ENCODE measurements at regions not wholly inside any gene's neighbourhood (a gene's known extent, or its start where the extent isn't known, plus 50 kb on each side); places are given as distances from the start of the nearest gene placed in this dataset.
"Not testable (repeated sequence)": the region's sequence is repeated elsewhere in the genome, so short reads cannot be mapped to it uniquely, and the experiment has no call there.

DNA sequence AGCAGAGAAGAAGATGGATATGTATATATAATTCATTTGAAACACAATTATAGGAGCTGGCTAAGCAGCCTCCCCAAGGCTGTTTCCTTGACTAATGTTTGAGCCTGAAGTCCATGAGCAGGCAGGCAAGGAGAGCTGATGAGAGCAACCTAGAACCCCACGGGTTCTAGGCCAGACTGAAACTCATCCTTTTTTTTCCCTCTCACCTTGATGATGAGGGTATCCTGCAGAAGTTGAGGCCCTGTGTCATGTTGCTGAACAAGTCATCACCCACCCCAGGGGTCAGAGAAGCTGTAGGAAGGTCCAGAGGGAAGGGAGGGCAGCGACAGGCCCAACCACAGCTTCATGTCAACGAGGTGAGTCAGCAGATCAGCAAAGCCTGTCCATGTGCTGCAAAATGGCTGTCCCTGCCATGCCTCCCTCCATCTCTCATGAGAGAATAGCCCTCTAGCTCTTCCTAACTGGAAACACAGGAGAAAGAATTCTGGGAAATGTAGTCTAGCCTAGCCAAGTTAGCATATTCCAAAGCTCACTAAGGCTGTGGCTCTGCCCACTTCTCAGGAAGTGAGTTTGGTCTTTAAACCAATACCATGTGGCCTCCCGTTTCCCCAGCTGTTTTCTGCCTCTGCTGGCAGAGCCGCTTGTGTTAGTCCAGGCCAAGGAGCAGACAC is 91.3 kb upstream of the DTNBP1 start:
- no peak for DNase-seq

DNA sequence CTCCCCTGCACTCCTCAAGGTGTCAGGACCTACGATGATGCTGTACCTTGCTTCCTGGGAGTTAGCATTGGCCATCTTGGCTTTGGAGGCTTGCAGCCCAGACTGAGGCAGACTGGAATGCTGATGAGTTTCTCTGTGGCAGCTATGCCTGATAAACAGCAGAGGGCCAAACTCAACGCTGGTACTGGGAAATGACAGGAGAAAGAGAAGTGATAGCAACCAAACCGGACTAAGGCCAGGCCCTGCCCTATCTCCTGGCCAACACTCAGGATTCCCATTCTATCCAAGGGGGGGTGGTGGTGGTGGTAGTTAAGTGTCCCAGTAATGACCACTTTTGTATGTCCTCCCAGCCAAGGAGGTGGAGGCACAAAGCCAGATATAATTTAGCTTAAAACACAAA is 90.0 kb upstream of the DTNBP1 start:
- no peak for DNase-seq

DNA sequence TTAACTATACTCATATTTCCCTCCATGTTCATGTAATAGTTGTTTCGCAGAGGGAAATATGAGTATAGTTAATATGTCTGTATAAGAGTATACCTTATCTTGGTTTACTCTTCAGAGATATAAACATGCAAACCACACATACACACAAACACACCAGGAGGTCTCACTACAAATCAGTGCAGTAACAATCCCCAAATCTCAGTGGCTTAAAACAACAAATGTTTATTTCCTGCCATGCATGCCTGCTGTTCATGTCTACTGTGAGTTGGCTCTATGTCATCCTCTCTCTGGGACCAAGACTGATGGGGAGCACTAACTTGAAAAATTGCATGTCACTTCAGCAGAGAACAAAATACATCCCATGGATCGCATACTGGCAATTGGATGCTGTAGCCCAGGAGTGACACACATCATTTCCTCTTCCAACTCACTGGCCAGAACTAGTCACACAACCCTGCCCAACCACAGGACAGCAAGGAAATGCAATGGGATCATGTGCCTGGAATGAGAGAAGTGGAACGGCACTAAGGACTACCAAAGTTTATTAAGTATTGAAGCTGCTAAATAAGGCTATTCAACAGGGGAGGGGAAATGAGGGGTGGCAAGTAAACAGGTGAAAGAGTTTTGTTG is 89.0 kb upstream of the DTNBP1 start:
- no peak for DNase-seq

DNA sequence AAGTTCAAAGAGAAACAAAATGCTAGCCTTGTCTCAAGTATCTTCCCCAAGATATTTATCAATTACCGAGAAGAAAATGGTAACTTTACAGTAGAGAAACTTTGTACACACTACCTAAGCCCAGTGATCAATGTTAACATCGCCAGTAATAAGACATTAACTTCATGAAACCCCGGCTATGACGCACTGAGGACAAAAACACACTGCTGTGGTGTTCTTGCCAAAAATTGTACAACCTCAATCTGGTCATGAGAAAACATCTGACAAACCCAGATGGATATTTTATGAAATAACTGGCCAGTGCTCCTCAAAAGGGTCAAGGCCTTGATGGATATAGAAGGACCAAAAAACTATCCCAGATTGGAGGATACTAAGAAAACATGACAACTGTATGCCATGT is 85.5 kb upstream of the DTNBP1 start:
- no peak for DNase-seq

DNA sequence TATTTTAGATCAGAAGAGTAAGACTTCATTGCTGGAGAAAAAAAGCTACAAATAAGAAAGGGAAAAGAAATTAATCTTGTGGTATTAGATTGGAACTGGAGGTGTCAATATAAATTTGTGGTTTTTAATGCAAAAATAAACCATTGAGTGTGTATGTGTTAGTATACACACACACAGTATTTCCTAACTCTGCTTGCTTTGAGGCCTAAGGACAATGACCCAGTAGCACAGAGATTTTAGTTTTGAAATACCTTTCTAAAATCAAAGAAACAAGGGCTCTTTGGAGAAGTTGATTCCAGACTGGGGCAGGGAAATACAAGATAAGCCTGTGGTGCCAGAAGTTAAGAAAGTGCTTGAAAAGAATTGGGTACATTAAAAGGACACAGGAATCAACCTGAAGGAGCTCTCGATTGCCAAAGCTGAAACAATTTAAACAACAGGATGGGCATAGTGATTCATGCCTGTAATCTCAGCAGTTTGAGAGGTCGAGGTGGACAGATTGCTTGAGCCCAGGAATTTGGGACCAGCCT is 84.6 kb upstream of the DTNBP1 start:
- DNase-seq: no peak

DNA sequence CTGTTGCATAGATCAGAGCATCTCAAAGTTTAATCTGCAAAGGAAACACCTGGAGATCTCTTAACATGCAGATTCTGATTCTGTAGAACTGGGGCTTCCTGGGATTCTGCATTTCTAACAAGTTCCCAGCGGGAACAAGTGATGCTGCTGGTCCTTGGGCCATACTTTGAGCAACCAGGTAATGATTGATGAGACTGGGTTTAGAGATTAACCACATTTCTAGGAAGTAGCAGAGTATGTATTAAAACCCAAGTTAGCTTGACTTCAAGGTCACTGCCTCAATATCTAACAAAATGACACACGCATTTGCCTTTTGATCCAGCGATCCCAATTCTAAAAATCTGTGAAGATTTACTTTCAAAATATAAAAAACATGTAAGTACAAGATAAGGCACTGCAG is 83.0 kb upstream of the DTNBP1 start:
- DNase-seq: no peak

DNA sequence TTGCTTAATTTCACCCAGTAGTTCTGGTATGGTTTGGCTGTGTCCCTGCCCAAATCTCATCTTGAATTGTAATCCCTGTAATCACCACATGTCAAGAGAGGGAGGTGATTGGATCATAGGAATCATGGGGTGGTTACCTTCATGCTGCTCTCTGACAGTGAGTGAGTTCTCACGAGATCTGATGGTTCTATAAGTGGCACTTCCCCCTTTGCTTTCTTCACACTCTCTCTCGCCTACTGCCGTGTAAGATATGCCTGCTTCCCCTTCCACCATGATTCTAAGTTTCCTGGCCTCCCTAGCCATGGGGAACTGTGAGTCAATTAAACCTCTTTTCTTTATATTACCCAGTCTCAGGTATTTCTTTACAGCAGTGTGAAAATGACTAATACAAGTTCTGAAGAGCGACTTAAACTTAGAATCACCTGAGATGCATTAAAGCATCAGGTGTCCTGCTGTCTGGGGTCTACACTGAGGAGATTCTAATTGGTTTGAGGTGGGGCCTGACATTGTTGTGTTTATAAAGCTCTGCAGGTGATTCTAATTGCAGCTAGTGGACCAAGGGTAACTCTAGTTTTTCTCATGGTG is 82.1 kb upstream of the DTNBP1 start:
- DNase-seq: no peak

DNA sequence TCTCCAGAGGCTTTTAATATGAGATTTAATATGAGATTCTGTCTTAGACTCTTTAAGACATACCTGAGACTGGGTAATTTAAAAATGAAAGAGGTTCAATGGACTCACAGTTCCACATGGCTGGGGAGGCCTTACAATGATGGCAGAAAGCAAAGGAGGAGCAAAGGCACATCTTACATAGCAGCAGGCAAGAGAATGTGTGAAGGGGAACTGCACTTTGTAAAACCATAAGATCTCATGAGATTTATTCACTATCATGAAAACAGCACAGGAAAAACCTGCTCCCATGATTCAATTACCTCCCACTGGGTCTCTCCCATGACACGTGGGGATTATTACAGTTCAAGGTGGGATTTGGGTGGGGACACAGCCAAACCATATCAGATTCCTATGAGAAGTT is 79.2 kb upstream of the DTNBP1 start:
- DNase-seq: not testable (repeated sequence)

DNA sequence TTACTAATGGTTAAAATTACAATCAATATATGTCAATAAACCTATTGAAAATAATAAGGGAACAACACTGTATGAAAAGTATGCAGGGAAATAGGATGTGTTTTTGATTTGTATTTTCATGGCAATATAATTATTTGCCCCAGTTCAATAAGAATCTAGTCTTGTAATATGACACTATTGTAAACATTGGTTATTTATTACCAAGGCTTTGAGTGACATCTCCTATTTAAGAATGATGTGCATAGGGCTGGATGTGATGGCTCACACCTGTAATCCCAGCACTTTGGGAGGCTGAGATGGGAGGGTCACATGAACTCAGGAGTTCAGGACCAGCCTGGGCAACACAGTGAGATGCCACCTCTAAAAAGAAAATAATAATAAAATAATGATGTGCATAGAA is 78.6 kb upstream of the DTNBP1 start:
- no peak for DNase-seq

DNA sequence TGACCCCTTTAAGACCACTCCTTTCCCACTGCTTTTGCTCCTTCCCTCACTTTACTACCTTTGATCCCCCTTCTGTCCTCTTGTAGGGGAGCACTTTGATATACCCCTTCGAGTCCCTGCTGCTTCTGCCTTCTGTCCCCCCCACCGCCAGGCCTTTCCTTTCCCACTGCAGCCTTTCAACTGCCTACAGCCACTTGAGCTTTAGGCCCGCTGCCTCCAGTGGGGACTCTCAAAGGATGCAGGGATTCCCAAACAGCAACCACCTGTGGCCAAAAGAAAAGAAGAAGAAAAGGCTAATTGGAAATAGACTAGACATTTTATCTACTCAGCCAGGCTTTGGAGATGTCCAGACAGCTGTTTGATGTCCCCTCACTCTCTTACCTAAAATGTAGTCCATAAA is 77.0 kb upstream of the DTNBP1 start:
- DNase-seq: no peak

DNA sequence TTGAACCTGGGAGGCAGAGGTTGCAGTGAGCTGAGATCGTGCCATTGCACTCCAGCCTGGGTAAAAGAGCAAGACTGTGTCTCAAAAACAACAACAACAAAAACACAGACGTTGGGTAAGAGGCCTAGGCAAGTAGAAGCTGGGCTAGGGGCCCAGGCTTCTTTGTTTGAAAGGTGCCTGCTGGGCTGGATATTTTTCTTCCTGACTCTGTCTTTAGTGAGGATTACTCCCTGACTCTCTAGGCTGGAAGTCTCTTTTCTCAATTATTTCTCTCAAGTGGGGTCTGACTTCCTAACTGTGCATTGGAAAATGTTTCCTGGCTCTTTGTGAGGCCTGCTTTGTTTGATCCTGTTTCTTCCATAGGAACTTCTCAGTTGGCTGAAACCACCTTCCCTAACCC is 76.5 kb upstream of the DTNBP1 start:
- no peak for DNase-seq

DNA sequence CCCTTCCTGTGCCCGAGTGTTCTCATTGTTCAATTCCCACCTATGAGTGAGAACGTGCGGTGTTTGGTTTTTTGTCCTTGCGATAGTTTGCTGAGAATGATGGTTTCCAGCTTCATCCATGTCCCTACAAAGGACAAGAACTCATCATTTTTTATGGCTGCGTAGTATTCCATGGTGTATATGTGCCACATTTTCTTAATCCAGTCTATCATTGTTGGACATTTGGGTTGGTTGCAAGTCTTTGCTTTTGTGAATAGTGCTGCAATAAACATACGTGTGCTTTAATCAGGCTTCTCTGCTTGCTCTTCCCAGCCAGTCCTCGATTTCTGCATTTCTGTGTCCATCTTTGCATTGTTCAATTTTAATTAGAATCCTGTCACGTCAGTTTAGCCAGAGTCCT is 75.4 kb upstream of the DTNBP1 start:
- not testable (repeated sequence) for DNase-seq

DNA sequence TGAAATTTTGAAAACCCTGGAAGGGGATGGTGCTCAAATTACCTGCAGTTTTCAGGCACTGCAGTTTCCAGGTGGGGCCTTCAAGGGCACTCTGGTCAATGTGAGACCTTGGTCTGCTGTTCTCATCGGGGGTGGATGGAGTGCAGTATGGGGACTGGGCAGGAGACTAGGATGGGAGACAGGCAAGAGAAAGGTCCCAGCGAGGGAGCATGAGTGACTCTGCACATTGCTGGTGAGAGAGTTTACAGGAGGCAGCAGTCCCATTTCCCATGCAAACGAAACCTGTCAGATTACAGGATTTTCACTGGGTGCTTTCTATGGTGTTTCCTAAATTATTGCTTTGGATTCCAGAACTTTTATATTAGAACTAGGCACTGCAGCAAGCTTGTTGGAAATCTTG is 73.5 kb upstream of the DTNBP1 start:
- no peak for DNase-seq

DNA sequence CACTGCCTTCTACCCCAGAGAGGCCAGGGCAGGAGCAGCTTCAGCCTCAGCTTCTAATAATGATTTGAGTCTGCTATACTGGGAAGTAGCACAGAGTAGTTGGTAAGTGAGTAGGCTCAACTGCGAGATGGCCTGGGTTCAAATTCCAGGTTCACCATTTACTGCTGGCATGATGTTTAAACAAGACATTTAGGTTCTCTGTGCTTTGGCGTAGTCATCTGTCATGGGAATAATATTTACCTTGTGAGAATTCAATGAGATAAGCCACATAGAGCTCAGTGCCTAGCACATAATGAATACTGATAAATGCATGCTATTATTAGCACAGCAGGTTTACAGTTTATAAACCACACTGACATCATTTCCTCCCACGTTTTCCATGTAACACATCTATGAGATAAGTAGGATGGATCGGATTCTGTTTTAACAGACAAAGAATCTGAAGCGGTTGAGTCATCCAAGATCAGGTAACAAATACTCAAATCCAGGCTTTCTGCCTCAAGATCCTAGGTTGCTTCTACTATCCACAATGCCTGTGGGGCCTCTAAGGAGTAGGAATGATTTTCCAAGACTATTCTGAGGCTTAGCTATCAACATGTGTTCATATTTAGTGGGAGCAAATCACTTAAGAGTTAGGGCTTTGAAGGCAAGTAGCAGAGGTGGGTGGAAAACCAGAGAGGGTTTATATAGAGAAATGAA is 72.9 kb upstream of the DTNBP1 start:
- no peak for DNase-seq

DNA sequence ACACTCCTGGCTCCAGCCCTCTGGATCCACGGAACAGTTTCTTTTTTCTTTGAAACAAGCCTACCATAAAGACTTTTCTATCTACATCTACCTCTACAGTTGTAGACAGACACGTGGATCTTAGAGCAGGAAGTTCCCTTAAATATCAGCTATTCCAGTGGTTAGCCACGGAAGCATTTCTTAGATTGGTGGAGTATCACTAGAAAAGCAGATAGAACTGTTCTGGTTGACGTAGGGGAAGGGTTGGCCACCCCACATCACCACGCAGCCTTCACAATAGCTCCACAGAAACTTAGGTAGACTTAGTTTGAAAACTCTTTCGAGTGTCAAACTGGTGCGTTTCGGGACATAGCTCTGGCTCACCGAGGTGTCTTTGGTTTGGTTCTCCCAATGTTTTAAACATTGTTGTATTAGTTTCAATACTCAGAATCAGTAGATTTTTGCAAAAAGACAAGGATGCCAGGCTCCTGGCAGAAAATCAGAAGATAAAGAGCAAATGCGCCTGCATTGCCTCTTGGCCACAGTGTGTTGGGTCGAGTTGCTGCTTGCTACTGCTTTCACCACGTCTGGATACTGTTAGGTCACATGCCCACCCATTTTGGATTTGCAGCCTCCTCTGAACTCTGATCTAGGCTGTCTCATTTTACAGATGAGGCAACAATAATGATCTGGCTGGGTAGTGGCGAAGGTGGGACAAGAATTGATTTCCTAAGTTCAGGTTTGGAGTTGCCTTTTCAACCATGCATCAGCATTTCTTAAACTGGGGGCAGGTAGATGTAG is 71.5 kb upstream of the DTNBP1 start:
- DNase-seq: no peak

DNA sequence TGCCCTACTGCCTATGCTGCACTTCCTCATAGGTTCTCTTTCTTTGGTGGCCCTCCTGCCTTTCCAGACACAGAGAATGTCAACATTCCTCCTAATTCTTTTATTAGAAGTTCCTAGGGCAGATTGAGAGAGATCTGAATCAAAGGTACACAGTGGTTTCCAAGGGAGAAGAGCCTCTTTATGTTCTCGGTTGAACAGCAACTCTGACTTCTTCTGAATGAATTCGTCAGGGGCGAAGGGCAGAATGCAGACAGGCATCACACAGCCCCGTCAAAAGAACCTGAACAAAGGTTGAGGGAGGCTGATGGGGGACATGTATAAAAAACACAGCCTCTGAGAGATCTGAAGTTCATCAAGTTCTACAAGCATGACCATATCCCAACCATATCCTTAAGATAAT is 68.1 kb upstream of the DTNBP1 start:
- DNase-seq: no peak

DNA sequence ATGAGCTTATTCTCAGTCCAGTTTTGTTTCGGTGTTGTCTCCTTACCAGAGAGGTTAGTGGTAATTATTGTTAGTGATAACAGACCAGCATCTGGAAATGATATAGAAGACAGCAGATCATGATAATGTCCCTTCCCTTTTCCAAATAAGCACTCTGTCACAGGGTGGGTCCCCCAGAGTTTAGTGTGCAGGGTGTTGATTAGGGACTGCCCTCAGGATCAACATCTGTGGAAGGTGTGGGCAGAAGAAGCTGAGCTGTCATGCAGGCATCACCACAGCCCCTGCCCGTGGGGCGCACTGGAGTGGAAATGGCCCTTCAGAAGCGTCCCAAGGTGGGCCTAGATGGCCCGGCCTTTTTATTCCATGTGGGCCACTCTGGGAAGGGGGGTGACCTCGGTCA is 67.6 kb upstream of the DTNBP1 start:
- DNase-seq: no peak

DNA sequence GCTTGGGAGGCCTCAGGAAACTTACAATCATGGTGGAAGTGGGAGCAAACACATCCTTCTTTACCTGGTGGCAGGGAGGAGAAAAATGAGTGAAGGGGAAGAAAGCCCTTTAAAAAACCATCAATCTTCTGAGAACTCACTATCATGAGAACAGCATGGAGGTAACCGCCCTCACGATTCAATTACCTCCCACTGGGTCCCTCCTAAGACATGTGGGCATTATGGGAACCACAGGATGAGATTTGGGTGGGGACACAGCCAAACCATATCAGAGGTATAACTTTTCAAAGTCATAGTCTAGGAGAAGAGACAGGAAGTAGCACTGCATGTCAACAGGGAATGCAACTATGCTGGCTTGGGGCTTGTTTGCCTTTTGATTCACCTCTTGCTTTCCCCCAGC is 59.9 kb upstream of the DTNBP1 start:
- no peak for DNase-seq

DNA sequence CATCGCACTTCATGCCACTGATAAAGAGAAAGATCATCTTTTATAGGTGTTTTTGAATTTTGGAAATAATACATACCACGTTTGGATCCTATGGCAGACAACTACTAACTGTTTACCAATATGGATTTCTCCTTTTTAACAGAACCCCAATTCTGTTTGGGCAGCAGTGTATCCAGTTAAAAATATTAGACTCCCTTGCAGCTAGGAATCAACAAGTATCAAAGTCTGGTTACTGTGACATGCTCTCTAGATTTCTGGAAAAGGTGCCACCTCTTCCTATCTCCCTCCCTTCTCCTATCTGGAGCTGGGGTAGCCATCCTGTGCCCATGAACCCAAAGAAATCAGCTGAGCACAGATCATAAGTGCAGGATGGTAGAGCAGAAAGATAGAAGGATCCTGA is 54.1 kb upstream of the DTNBP1 start:
- DNase-seq: no peak

DNA sequence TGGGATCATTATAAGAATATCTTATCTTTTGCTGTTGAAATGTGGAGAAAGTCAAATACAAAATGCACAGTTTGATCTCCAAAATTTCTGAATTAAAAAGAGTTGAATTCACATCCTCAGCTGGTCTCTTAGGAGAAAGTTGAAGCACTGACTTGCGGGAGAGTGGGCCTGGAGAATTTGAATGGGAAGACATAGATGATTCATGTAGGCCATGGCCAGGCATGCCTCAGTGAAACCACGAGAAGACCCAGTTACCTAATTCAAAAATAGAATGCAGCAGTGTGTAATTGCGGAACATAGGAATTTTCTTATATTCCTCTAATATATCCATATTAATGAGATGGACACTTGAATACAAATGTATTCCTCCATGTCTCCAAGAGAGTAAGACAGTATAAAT is 53.0 kb upstream of the DTNBP1 start:
- DNase-seq: no peak

DNA sequence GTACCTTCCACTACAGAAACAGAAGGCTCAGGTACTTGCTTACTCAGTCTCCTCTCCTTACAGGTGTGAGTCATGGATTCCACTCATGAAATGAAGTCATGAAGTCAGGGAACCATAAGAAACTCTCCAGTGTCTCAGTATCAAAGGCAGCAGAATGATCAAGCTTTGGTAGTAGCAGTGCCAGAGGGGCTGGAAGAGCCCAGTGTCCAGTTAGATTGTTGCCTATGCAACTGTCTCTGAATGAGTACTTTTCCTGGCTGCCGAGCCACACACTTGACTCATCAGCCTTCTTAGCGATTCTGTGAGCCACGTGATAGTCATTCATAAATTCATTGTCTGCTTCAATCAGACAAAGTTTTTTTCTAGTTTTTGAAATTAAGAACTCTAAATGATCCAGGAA is 52.2 kb upstream of the DTNBP1 start:
- DNase-seq: no peak

DNA sequence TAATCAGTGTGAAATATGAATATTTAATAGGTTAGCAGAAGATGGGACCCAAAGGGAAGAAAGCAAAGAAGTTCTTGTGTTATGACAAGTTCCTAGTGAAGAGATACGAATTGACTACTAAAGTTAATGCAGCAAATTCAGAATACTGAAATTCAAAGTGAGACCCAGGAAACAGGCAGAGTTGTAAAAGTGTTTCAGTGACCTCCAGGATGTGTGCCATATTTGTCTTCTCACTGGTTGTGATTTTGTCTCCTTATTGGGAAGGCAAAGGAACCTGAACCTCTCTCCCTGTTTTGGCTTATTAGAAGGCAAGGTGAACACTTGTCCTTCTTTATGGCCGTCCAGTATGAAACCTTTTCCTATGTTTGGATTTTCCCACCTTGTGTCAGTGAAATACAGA is 51.8 kb upstream of the DTNBP1 start:
- no peak for DNase-seq

DNA sequence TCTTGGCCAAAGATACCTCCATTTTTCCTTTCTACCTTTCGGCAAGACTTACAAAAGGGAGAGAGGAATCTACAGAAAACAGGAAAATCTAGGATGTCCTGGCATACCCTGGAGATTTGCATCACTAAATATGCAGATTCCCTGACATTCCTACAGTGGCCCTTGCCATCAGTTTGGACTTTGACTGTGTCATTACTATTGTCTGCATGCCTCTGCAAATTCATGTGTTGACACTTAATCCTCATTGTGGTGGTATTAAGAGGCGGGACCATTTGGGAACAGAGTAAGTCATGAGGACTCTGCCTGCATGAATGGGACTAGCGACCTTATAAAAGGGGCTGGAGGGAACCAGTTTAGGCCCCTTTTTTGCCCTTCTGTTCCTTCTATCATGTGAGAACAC is 50.5 kb upstream of the DTNBP1 start:
- no peak for DNase-seq

All from NCI-H187 treated with DMSO at 0.1 percent for 48 hours (cell line).